ENCODE measurements at regions not wholly inside any gene's neighbourhood (a gene's known extent, or its start where the extent isn't known, plus 50 kb on each side); places are given as distances from the start of the nearest gene placed in this dataset.

- Mint-ChIP-seq H3K27me3 (no peaks in the 10 kb centered on the region), H3K9me3 (ENCODE audit: low read depth) (peaks cover 2% of the 10 kb centered on the region), H3K36me3 (no peaks in the 10 kb centered on the region), H3K4me1 (no peaks in the 10 kb centered on the region), H3K27ac (no peak overlapping the region), H3K4me3 (no peak overlapping the region)
- ATAC-seq (no peak), DNase-seq (no peak)
- CTCF ChIA-PET = no interaction called here
Observed at GRCh38 chr4:111754003-111754402, 391.3 kb upstream of the FAM241A start.

DNA sequence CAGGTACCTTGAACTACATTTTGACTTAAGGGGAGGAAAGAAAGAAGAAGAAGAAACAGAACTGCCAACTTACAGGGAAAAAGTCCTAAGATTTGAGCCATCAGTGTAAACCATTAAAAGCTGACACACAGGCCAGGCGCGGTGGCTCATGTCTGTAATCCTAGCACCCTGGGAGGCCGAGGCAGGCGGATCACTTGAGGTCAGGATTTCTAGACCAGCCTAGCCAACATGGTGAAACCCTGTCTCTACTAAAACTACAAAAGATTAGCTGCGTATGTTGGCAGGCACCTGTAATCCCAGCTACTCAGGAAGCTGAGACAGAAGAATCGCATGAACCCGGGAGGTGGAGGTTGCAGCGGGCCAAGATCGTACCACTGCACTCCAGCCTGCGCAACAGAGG lies 389.7 kb upstream of the FAM241A start:
- DNase-seq (no peak), ATAC-seq (no peak)
- no peak overlapping the region for H3K4me3 Mint-ChIP-seq
- no peaks in the 10 kb centered on the region for H3K27me3 Mint-ChIP-seq
- peaks cover 2% of the 10 kb centered on the region for H3K9me3 Mint-ChIP-seq (ENCODE audit: low read depth)
- H3K36me3 Mint-ChIP-seq = no peaks in the 10 kb centered on the region
- H3K27ac Mint-ChIP-seq = no peak overlapping the region
- CTCF ChIA-PET = no interaction called here
- no peaks in the 10 kb centered on the region for H3K4me1 Mint-ChIP-seq

DNA sequence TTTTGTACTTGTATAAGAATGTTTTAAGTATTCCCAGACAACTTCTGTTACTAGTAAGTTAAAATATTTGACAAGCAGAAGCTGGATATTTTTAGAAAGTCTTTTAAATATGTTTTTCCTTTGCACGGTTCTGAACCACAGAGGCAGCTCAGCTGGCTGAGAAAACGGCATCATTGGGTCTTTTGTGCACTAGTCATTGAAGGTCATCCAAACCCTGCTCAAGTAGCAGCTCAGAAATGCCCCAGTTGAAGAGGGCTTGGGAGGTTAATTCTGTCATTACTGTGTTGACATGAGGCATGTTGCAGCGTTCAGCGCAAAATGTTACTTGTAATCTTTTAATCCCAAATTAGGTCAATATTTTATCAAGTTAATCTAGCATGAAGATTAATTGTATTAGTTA lies 383.7 kb upstream of the FAM241A start:
- ATAC-seq (no peak), DNase-seq (no peak)
- CTCF ChIA-PET = no interaction called here
- H3K27ac Mint-ChIP-seq = no peak overlapping the region
- no peak overlapping the region for H3K4me3 Mint-ChIP-seq
- H3K36me3 Mint-ChIP-seq = no peaks in the 10 kb centered on the region
- H3K4me1 Mint-ChIP-seq = no peaks in the 10 kb centered on the region
- H3K9me3 Mint-ChIP-seq (ENCODE audit: low read depth) = no peaks in the 10 kb centered on the region
- no peaks in the 10 kb centered on the region for H3K27me3 Mint-ChIP-seq

GRCh38 chr4:111770514-111770913 lies 374.7 kb upstream of the FAM241A start:
- CTCF ChIA-PET = no interaction called here
- no peak overlapping the region for H3K4me3 Mint-ChIP-seq

GRCh38 chr4:111773858-111774257 lies 371.4 kb upstream of the FAM241A start:
- no peak overlapping the region for H3K27ac Mint-ChIP-seq
- ATAC-seq (no peak), DNase-seq (no peak)
- CTCF ChIA-PET = no interaction called here
- no peak overlapping the region for H3K4me3 Mint-ChIP-seq
- no peaks in the 10 kb centered on the region for H3K9me3 Mint-ChIP-seq (ENCODE audit: low read depth)
- H3K36me3 Mint-ChIP-seq = no peaks in the 10 kb centered on the region
- H3K27me3 Mint-ChIP-seq = no peaks in the 10 kb centered on the region
- H3K4me1 Mint-ChIP-seq = no peaks in the 10 kb centered on the region

More at GRCh38 chr4:111770514-111770913, 374.7 kb upstream of the FAM241A start:
- ATAC-seq (no peak), DNase-seq (no peak)
- H3K36me3 Mint-ChIP-seq = no peaks in the 10 kb centered on the region
- H3K4me1 Mint-ChIP-seq = no peaks in the 10 kb centered on the region
- H3K9me3 Mint-ChIP-seq (ENCODE audit: low read depth) = no peaks in the 10 kb centered on the region
- no peaks in the 10 kb centered on the region for H3K27me3 Mint-ChIP-seq
- H3K27ac Mint-ChIP-seq = no peak overlapping the region

GRCh38 chr4:111775556-111776297 lies 369.5 kb upstream of the FAM241A start:
- Mint-ChIP-seq H3K9me3 (ENCODE audit: low read depth) (no peaks in the 10 kb centered on the region), H3K4me1 (no peaks in the 10 kb centered on the region), H3K27me3 (no peaks in the 10 kb centered on the region), H3K4me3 (no peak overlapping the region), H3K36me3 (no peaks in the 10 kb centered on the region), H3K27ac (no peak overlapping the region)
- DNase-seq (no peak), ATAC-seq (no peak)
- CTCF ChIA-PET = no interaction called here

DNA sequence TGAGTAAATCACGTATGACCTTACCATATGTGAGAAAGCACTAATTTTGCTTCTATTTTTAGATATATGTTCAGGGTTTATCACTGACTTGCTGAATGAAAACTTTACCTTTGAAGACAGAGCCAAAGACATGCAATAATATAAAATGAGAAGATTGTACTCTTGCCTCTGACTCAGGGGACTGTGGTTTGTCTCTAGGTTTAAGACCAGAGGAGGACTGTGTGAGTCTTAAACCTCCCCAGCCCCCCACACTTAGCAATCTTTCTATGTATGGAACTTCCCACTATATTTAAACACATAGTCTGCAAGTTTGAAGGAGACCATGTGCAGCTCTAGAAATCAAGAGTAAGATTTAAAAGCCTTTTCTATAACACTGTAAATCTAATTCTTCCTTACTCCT lies 368.7 kb upstream of the FAM241A start:
- DNase-seq = no peak
- no peaks in the 10 kb centered on the region for H3K36me3 Mint-ChIP-seq
- no peak overlapping the region for H3K4me3 Mint-ChIP-seq
- H3K27me3 Mint-ChIP-seq = no peaks in the 10 kb centered on the region
- H3K27ac Mint-ChIP-seq = no peak overlapping the region
- CTCF ChIA-PET = no interaction called here
- H3K4me1 Mint-ChIP-seq = no peaks in the 10 kb centered on the region
- no peaks in the 10 kb centered on the region for H3K9me3 Mint-ChIP-seq (ENCODE audit: low read depth)
- ATAC-seq = no peak

DNA sequence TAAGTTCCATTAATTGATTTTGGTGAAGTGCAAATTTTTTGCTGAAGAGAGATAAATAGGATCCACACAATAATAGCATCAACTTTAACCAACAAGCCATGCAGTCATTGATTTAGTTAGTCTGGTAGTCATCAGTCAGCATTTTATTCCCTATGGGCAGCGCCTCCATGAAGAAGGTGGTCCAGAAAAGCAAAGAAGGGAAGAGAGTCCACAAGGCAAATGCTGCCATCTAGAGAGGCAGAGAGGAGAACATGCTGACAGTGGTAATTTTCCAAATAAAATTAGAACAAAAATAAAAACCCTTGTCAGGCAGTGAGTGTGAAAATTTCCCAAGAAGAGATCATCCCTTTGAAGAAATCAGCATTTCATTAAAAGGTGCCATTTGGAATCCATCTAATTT lies 366.7 kb upstream of the FAM241A start:
- no peak for DNase-seq
- Mint-ChIP-seq H3K4me3 (no peak overlapping the region), H3K27me3 (no peaks in the 10 kb centered on the region), H3K4me1 (no peaks in the 10 kb centered on the region), H3K27ac (no peak overlapping the region), H3K9me3 (ENCODE audit: low read depth) (no peaks in the 10 kb centered on the region), H3K36me3 (no peaks in the 10 kb centered on the region)
- CTCF ChIA-PET = no interaction called here
- no peak for ATAC-seq

DNA sequence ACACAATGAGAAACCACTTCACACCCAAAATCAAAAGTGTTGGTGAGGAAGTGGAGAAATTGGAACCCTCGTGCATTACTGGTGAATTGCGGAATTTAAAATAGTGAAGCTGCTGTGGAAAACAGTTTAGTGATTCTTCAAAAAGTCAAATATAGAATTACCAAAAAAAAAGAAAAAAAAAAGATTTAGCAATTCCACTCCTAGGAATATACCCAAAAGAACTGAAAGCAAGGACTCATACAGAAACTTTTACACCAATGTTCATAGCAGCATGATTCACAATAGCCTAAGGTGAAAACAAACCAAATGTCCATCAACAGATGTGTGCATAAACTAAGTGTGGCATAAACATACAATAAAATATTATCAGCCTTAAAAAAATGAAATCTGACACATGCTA lies 364.3 kb upstream of the FAM241A start:
- no peaks in the 10 kb centered on the region for H3K36me3 Mint-ChIP-seq
- DNase-seq = no peak
- CTCF ChIA-PET = no interaction called here
- H3K27ac Mint-ChIP-seq = no peak overlapping the region
- no peaks in the 10 kb centered on the region for H3K27me3 Mint-ChIP-seq
- no peaks in the 10 kb centered on the region for H3K4me1 Mint-ChIP-seq
- no peak overlapping the region for H3K4me3 Mint-ChIP-seq
- no peak for ATAC-seq
- no peaks in the 10 kb centered on the region for H3K9me3 Mint-ChIP-seq (ENCODE audit: low read depth)

- H3K27ac Mint-ChIP-seq = no peak overlapping the region
- CTCF ChIA-PET = no interaction called here
- H3K27me3 Mint-ChIP-seq = no peaks in the 10 kb centered on the region
- H3K36me3 Mint-ChIP-seq = no peaks in the 10 kb centered on the region
- H3K9me3 Mint-ChIP-seq (ENCODE audit: low read depth) = no peaks in the 10 kb centered on the region
- ATAC-seq (no peak), DNase-seq (no peak)
- no peaks in the 10 kb centered on the region for H3K4me1 Mint-ChIP-seq
- no peak overlapping the region for H3K4me3 Mint-ChIP-seq
Observed at GRCh38 chr4:111781611-111782010, 363.6 kb upstream of the FAM241A start.

DNA sequence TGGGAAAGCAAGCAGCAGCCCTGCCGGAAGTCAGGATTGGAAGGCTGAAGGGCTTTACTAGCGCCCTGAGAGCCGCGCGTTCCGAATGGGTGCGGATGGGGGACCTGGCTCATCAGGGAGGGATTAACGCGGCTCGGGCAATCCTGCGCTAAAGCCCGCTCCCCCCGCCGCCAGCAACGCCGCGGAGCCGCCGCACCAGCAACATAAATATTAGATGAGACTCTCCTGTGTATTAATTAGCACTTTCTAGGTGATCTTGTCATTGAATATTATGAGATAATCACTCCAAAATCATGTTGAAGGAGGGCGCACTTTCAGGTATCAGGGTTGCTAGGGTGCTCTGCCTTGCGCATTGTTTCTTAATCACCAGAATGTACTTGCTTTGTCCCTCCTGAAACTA lies 357.2 kb upstream of the FAM241A start:
- ATAC-seq = no peak
- Mint-ChIP-seq H3K36me3 (no peaks in the 10 kb centered on the region), H3K9me3 (ENCODE audit: low read depth) (no peaks in the 10 kb centered on the region), H3K27ac (no peak overlapping the region), H3K27me3 (peaks cover 4% of the 10 kb centered on the region), H3K4me1 (no peaks in the 10 kb centered on the region), H3K4me3 (no peak overlapping the region)
- CTCF ChIA-PET = no interaction called here
- DNase-seq = no peak

GRCh38 chr4:111789901-111790640 lies 355.2 kb upstream of the FAM241A start:
- Mint-ChIP-seq H3K4me3 (no peak overlapping the region), H3K9me3 (ENCODE audit: low read depth) (no peaks in the 10 kb centered on the region), H3K27me3 (peaks cover 4% of the 10 kb centered on the region), H3K27ac (no peak overlapping the region), H3K36me3 (no peaks in the 10 kb centered on the region), H3K4me1 (no peaks in the 10 kb centered on the region)
- ATAC-seq (no peak), DNase-seq (no peak)
- CTCF ChIA-PET = no interaction called here

GRCh38 chr4:111792632-111793031 lies 352.6 kb upstream of the FAM241A start:
- no peak overlapping the region for H3K27ac Mint-ChIP-seq
- CTCF ChIA-PET = no interaction called here
- DNase-seq (no peak), ATAC-seq (no peak)
- H3K4me1 Mint-ChIP-seq = no peaks in the 10 kb centered on the region
- H3K27me3 Mint-ChIP-seq = peaks cover 4% of the 10 kb centered on the region
- no peaks in the 10 kb centered on the region for H3K9me3 Mint-ChIP-seq (ENCODE audit: low read depth)
- no peaks in the 10 kb centered on the region for H3K36me3 Mint-ChIP-seq
- H3K4me3 Mint-ChIP-seq = no peak overlapping the region

GRCh38 chr4:111793433-111794091 lies 351.7 kb upstream of the FAM241A start:
- H3K9me3 Mint-ChIP-seq (ENCODE audit: low read depth) = no peaks in the 10 kb centered on the region
- ATAC-seq = no peak
- no peaks in the 10 kb centered on the region for H3K4me1 Mint-ChIP-seq
- no peak overlapping the region for H3K4me3 Mint-ChIP-seq
- CTCF ChIA-PET = no interaction called here
- H3K27ac Mint-ChIP-seq = no peak overlapping the region
- peaks cover under 1% of the 10 kb centered on the region for H3K27me3 Mint-ChIP-seq
- no peak for DNase-seq
- no peaks in the 10 kb centered on the region for H3K36me3 Mint-ChIP-seq

Data from activated CD8-positive, alpha-beta memory T cell treated with anti-CD3 and anti-CD28 coated beads, Interleukin-2, amount 10 ng/mL, durations not matched to agents 7 days and 5 days (primary cell).